NCI-H460 (cell line): ENCODE measurements at regions not wholly inside any gene's neighbourhood (a gene's known extent, or its start where the extent isn't known, plus 50 kb on each side); places are given as distances from the start of the nearest gene placed in this dataset.
"Not testable (repeated sequence)": the region's sequence is repeated elsewhere in the genome, so short reads cannot be mapped to it uniquely, and the experiment has no call there.

Source experiments
- DNase-seq: peaks from one replicate; pipeline ENCODE4 v3.0.0-alpha.2; 2016; ENCODE audit warnings: low read depth; ENCODE audit errors: extremely low read depth

DNA sequence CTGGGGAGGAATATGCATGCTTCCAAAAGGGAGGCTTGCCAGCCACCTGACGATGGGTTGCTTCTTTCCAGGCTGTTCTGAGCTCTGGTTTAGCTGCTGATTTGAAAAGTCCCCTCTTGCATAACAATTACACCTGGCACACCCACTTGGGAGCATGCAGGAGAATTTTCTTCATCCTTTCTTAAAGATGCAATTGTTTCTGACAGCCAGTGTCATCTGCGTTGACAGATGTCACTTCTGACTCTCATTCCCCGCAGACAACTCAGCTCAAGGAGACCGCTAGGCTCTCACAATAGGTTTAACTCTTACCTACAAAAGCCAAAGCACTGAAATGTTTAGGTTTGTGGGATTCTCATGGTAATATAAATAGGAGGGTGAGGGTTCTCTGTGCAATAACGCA, 185.6 kb upstream of the SYNPR start:
- no peak for DNase-seq

- no peak for DNase-seq
Observed at GRCh38 chr3:63094642-63095408, 183.3 kb upstream of the SYNPR start.

DNA sequence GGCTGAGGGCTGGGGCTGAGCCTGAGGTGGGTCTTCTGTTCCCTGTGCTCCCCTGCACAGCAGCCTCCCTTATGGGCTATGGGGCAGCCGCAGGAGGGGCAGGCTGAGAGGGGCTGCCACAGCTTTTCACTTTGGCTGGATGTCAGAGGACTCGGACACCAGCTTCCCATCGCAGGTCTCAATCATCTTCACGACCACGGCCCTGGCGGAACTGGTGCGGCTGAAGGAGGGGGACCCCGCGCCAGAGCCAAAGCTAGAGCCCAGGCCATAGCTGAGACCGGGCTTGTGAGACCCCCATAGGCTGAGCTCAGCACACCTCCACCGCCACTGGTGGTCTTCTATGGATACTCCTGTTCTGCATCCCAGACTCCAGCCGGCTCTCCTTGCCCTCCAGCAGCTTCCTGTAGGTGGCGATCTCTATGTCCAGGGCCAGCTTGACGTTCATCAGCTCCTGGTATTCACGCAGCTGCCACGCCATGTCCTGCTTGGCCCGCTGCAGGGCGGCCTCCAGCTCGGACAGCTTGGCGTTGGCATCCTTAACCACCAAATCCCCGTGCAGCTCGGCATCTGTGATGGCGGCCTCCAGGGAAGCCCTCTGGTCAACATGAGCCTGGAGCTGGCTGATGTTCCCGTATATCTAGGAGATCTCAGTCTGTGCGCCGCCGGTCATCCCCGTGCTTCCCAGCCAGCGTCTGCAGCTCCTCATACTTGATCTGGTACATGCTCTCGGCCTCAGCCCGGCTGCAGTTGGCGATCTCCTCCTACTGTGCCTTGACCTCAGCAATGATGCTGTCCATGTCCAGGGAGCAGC, 181.7 kb upstream of the SYNPR start:
- DNase-seq = no peak

DNA sequence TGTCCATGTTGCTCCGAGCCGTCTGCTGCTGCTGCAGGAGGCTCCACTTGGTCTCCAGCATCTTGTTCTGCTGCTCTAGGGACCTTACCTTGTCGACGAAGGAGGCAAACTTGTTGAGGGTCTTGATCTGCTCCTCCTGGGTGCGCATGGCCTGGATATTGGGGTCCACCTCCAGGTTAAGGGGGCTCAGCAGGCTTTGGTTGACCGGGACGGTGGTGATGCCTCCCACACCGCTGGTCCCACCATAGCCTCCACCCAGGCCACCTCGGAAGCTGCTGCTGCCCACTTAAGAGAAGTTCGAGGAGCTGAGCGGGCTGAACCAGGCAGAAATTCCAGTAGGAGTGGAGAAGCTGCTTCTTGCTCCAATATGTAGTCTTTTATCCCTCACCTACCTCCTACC, 180.7 kb upstream of the SYNPR start:
- no peak for DNase-seq

DNA sequence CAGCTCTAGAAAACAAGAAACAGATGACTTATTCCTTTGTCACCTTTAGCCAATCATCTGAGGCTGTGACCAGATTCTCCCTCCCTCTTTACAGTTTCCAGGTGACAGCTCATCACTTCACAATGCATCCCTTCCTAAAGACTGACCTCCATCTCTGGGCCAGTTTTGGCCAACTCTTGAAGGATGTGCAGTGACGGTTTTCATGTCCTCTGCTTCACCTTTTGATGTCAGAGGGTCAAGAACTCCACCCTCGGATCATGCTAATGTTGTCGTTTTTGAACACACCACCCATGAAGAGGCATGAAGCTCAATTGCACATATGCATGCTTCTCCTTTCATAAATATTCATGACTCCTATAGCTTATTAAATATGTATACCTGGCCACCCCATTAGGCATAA, 161.2 kb upstream of the SYNPR start:
- DNase-seq = no peak

DNA sequence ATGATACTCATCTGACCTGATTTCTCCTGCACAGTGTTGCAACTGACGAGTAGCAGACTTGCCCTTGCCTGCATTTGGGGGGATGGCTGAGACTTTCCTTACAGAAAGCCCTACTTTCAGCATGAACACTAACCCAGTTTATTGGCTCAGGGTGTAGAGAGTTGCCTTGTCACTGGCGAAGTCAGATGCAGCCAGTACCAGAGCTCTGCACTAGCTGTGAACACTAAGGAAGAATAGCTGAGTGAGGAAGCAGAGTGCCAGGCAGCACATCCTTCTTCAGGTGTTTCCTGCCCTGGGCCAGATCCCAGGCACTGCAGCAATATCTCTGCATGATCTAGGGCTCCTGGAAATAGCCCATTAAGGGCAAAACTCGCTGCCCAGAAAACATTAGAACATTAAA, 154.0 kb upstream of the SYNPR start:
- DNase-seq = no peak

GRCh38 chr3:63126530-63126929, 151.6 kb upstream of the SYNPR start:
- no peak for DNase-seq

DNA sequence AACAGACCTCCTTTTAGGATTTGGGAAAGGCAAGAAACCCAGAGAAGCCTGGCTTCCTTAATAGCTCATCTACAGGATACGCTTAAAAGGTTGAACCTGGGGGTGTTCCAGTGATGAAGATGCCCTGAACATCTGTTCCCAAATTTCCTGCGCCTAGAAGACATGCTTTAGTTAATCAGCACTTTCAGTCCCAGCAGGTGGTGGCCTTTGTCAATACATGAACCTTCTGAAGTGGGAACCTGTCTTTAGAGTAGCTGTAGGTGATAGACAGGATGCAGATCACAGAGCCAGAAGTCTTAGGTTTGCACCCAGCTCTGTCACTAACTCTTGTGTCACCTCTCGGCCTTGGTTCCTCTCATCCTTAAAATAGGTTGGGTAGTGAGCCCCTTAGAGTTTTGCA, 149.7 kb upstream of the SYNPR start:
- DNase-seq = no peak

- DNase-seq = no peak
Observed at GRCh38 chr3:63130625-63131024, 147.5 kb upstream of the SYNPR start.

DNA sequence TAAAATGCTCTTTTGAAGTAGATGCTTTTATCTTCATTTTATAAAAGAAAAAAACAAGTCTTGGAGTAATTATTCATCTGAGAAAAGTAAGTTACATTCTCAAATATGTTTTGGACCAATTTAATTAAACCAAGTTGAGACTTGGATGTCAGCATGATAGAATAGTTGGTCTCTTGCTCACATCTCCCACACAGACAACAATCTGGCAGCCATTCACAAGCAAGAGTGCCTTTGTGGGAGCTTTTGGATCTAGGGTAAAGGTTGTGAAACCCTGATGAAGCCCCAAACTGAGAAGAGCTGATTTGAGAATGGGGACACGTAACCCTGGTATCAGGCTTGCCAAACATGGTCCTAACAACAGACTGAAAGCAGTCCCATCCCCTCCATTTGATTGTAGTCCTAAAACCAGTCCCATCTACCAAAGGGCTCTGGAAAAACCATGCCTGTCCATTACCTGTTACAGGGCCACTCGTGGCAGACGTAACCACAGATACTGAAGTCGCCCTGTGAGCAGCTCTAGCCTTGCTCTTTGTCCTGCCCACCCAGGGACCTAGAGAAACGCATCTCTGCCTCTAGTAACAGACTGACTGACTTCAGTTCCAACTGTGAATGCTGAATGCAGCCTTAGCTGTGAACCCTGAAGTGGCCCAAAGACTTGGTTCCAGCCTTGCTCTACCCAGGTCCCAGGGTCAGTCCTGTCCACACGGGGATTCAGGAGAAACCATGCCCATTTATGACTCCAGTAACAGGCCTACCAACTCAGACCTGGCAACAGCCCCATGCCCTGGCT, 145.5 kb upstream of the SYNPR start:
- DNase-seq = no peak

DNA sequence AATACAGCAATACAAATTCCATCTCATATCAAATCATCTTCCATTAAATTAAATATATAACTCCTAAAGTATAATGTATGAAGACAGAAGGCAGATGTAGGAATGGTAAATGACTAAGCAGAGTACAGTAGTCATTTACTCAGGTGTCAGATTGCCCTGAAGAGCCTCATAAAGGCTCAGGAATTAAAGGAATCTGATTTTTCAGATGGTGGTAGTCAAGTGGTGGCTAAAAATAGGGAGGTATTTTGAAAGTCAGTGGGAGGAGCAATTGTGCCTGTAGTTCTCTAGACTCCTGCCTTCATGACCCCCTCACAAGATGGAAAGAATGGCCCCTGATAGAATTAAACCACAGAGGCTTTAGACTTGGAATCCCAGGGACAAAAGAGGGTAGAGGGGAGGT, 142.7 kb upstream of the SYNPR start:
- no peak for DNase-seq

DNA sequence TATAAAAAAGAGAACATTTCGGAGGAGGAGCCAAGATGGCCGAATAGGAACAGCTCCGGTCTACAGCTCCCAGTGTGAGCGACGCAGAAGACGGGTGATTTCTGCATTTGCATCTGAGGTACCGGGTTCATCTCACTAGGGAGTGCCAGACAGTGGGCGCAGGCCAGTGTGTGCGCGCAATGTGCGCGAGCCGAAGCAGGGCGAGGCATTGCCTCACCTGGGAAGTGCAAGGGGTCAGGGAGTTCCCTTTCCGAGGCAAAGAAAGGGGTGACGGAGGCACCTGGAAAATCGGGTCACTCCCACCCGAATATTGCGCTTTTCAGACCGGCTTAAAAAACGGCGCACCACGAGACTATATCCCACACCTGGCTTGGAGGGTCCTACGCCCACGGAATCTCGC, 141.9 kb upstream of the SYNPR start:
- DNase-seq = not testable (repeated sequence)

- no peak for DNase-seq
Observed at GRCh38 chr3:63142681-63143080, 135.4 kb upstream of the SYNPR start.

DNA sequence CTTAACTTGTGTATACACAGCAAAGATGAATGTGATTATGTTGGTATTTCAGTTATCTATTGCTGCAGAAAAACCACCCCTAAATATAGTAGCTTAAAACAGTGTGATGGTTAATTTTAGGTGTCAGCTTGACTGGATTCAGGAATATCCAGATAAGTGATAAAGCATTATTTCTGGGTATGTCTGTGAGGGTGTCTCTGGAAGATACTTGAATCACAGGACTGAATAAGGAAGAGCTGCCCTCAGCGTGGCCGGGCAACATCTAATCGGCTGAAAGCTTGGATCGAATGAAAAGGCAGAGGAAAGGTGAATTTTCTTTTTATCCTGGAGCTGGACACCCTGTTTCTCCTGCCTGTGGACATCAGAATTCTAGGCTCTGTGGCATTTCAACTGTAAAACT, 132.0 kb upstream of the SYNPR start:
- DNase-seq = no peak

GRCh38 chr3:63150880-63151279, 127.2 kb upstream of the SYNPR start:
- no peak for DNase-seq

DNA sequence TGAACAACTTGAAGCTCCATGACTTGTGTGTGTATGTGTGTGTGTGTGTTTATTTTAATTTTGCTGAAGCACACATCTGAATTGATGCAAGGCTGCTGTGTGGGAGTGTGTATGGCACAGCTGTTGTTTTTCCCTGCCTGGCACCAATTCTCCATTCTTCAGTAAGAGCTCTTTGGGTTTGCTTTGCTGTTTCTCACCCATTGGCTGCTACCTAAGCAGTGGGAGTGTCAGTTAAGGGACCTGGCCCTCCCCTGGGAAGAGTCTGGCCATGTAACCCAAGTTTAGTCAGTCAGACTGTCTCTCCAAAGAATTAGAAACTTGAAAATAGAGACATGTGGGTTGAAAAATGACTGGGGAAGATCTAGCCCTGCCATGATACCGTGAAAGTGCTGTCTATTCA, 126.2 kb upstream of the SYNPR start:
- no peak for DNase-seq

GRCh38 chr3:63159764-63160163, 118.3 kb upstream of the SYNPR start:
- DNase-seq = no peak

- no peak for DNase-seq
Observed at GRCh38 chr3:63167113-63167512, 111.0 kb upstream of the SYNPR start.

DNA sequence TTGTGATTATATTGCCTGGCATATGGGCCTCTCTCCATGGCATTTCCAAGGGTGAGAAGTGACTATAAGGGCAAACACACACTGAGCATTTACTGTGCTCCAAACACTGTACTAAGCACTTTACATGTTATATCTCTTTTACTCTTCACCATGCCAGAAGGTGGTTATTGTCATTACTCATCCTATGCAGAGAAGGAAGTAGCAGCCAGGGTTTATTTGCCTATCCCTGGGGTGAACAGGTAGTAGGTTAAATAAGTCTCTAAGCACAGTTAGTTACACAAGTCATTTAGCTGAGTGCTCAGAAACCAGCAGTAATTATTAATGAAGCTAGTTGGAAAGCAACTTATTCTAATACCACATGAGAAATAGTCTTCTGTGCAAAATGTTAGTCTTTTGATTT, 109.9 kb upstream of the SYNPR start:
- no peak for DNase-seq

DNA sequence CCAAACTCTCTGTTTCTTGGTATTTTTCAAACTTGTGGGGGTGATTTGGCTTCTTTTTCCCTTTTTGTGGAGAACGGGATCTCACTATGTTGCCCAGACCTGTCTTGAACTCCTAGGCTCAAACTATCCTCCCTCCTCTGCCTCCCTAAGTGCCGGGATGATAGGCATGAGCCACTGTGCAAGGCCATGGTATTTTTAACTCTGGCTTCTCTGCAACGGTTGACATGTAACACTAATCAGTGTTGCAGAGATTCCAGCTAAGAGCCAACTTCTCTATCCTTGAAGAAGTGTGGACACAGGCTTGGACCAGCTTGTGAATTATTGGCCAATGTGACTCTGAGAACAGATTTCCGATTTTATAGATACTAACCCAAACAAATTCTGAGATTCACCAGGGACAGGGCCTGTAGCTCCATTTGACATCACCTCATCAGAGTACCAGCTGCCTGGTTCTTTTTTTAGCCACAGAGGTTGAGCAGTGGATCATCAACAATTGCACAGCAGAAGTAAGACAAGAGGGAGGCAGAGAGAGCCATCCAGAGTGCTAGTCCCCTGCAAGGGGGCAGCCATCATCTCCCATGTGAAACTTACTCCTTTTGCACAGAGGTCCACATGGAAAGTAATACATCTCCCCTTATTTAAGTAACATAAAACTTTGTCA, 98.1 kb upstream of the SYNPR start:
- no peak for DNase-seq

- no peak for DNase-seq
Observed at GRCh38 chr3:63192248-63192647, 85.9 kb upstream of the SYNPR start.
